Dermis microvascular lymphatic vessel endothelial cell (primary cell): ENCODE measurements at regions not wholly inside any gene's neighbourhood (a gene's known extent, or its start where the extent isn't known, plus 50 kb on each side); places are given as distances from the start of the nearest gene placed in this dataset.
"Not testable (repeated sequence)": the region's sequence is repeated elsewhere in the genome, so short reads cannot be mapped to it uniquely, and the experiment has no call there.

Source experiments
- DNase-seq, 2 donors: peaks; one replicate each; pipeline versions ENCODE4 v3.0.0 to v3.0.0-alpha.2; 2010; ENCODE audit warnings: low read depth in 2 of 2

- no peak for DNase-seq
Observed at GRCh38 chr10:6926971-6927370, 346.9 kb upstream of the PRKCQ start.

- no peak for DNase-seq
Observed at GRCh38 chr10:6925146-6925545, 345.1 kb upstream of the PRKCQ start.

- DNase-seq, result no peak
Observed at GRCh38 chr10:6924166-6924565, 344.1 kb upstream of the PRKCQ start.

GRCh38 chr10:6921026-6921425, 340.9 kb upstream of the PRKCQ start:
- not testable (repeated sequence) for DNase-seq

- DNase-seq, result peak in 1 of 2 donors; percentile 21
Observed at GRCh38 chr10:6920072-6921019, 340.3 kb upstream of the PRKCQ start.

- no peak for DNase-seq
Observed at GRCh38 chr10:6919077-6919476, 339.0 kb upstream of the PRKCQ start.

GRCh38 chr10:6918305-6918704, 338.2 kb upstream of the PRKCQ start:
- DNase-seq, result no peak

GRCh38 chr10:6917125-6917524, 337.0 kb upstream of the PRKCQ start:
- DNase-seq, result no peak

- DNase-seq, result no peak
Observed at GRCh38 chr10:6916601-6917000, 336.5 kb upstream of the PRKCQ start.

- DNase-seq, result no peak
Observed at GRCh38 chr10:6915307-6915706, 335.2 kb upstream of the PRKCQ start.

- no peak for DNase-seq
Observed at GRCh38 chr10:6912929-6913328, 332.9 kb upstream of the PRKCQ start.

GRCh38 chr10:6912424-6912823, 332.3 kb upstream of the PRKCQ start:
- no peak for DNase-seq

- no peak for DNase-seq
Observed at GRCh38 chr10:6912021-6912420, 331.9 kb upstream of the PRKCQ start.

- DNase-seq, result no peak
Observed at GRCh38 chr10:6909905-6910560, 330.0 kb upstream of the PRKCQ start.

- DNase-seq, result no peak
Observed at GRCh38 chr10:6907877-6908530, 327.9 kb upstream of the PRKCQ start.

- no peak for DNase-seq
Observed at GRCh38 chr10:6894405-6894804, 314.3 kb upstream of the PRKCQ start.

GRCh38 chr10:6892864-6893263, 312.8 kb upstream of the PRKCQ start:
- no peak for DNase-seq

- no peak for DNase-seq
Observed at GRCh38 chr10:6891924-6892323, 311.8 kb upstream of the PRKCQ start.

GRCh38 chr10:6889718-6890117, 309.6 kb upstream of the PRKCQ start:
- DNase-seq, result no peak

- no peak for DNase-seq
Observed at GRCh38 chr10:6888434-6888833, 308.4 kb upstream of the PRKCQ start.

- no peak for DNase-seq
Observed at GRCh38 chr10:6885284-6885683, 305.2 kb upstream of the PRKCQ start.

- no peak for DNase-seq
Observed at GRCh38 chr10:6881987-6882386, 301.9 kb upstream of the PRKCQ start.
